ENCODE measurements at regions not wholly inside any gene's neighbourhood (a gene's known extent, or its start where the extent isn't known, plus 50 kb on each side); places are given as distances from the start of the nearest gene placed in this dataset.

DNA sequence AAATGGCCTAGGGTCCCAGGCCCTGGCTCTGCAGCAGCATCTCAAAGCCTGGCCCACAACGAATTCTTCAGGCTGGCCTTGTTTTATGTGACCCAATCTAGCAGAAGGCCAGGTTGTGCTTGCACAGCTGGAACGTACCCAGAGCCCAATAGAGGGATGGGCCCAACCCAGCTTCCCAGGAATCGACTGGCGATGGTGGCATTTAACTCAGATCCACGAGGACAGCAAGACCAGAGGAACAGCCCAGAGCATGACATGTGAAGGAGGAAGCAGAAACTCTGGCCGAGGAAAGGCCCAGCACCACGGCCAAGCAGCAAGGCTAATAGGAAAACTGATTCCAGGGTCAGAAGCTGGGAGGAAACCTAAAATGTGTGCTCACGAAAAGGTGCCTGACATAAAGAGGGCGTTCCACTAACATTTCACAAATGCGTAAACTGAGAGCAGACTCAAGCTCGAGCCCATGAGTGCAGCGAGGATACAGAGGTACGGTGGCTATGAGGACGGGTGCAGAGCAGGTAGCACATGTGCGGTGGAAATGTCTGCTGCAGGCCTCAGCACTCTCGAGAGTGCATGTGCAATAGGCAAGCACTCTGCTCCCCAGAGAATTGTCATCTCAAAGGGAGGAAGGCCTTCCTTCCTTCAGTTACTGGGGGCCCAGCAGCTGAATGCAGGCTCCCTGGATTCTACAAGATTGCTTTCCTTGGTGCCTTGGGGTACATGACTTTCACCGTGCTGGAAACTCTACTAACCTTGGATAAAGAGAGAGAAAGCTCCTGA lies 156.9 kb upstream of the GLI2 start:
- no peak overlapping the region for H2AFZ ChIP-seq (ENCODE audit: low read length)
- H3K9me3 ChIP-seq (ENCODE audit: low read depth, low read length) = no peaks in the 10 kb centered on the region
- TF ChIP-seq, protein P1, sequence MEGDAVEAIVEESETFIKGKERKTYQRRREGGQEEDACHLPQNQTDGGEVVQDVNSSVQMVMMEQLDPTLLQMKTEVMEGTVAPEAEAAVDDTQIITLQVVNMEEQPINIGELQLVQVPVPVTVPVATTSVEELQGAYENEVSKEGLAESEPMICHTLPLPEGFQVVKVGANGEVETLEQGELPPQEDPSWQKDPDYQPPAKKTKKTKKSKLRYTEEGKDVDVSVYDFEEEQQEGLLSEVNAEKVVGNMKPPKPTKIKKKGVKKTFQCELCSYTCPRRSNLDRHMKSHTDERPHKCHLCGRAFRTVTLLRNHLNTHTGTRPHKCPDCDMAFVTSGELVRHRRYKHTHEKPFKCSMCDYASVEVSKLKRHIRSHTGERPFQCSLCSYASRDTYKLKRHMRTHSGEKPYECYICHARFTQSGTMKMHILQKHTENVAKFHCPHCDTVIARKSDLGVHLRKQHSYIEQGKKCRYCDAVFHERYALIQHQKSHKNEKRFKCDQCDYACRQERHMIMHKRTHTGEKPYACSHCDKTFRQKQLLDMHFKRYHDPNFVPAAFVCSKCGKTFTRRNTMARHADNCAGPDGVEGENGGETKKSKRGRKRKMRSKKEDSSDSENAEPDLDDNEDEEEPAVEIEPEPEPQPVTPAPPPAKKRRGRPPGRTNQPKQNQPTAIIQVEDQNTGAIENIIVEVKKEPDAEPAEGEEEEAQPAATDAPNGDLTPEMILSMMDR (IDR thresholded peaks at IDR 0.05; ENCODE audit: extremely low read depth, low read depth, low read length) = no peak
- no peaks in the 10 kb centered on the region for H4K20me1 ChIP-seq (ENCODE audit: insufficient read depth, low read length)
- peak; percentile 66 for DNase-seq (ENCODE audit: insufficient read length, low spot score, missing footprints)
- no peaks in the 10 kb centered on the region for H3K36me3 ChIP-seq (ENCODE audit: insufficient read depth, low read length)
- no peak overlapping the region for H3K27ac ChIP-seq (ENCODE audit: low read depth, low read length)
- H3K4me1 ChIP-seq (ENCODE audit: insufficient read depth, low read length) = peaks cover 9% of the 10 kb centered on the region
- no peak overlapping the region for H3K4me3 ChIP-seq (ENCODE audit: insufficient read depth, low read length)
- H3K79me2 ChIP-seq (ENCODE audit: insufficient read depth, low read length) = no peaks in the 10 kb centered on the region
- H3K4me2 ChIP-seq (ENCODE audit: insufficient read depth, low read length) = no peak overlapping the region
- no peaks in the 10 kb centered on the region for H3K27me3 ChIP-seq (ENCODE audit: insufficient read depth, low read length)

- Histone ChIP-seq H3K36me3 (ENCODE audit: insufficient read depth, low read length) (no peaks in the 10 kb centered on the region), H3K27ac (ENCODE audit: low read depth, low read length) (no peak overlapping the region), H3K79me2 (ENCODE audit: insufficient read depth, low read length) (no peaks in the 10 kb centered on the region), H3K27me3 (ENCODE audit: insufficient read depth, low read length) (no peaks in the 10 kb centered on the region), H4K20me1 (ENCODE audit: insufficient read depth, low read length) (no peaks in the 10 kb centered on the region), H2AFZ (ENCODE audit: low read length) (no peak overlapping the region), H3K4me2 (ENCODE audit: insufficient read depth, low read length) (no peak overlapping the region), H3K4me3 (ENCODE audit: insufficient read depth, low read length) (no peak overlapping the region), H3K9me3 (ENCODE audit: low read depth, low read length) (no peaks in the 10 kb centered on the region), H3K4me1 (ENCODE audit: insufficient read depth, low read length) (peaks cover 9% of the 10 kb centered on the region)
- peak; percentile 49 for DNase-seq (ENCODE audit: insufficient read length, low spot score, missing footprints)
- TF ChIP-seq, protein P1 (IDR thresholded peaks at IDR 0.05; ENCODE audit: extremely low read depth, low read depth, low read length) = no peak
These were observed 155.6 kb upstream of the GLI2 start for GRCh38 chr2:120579916-120580685.

- H3K4me2 ChIP-seq (ENCODE audit: insufficient read depth, low read length) = no peak overlapping the region
- H3K27ac ChIP-seq (ENCODE audit: low read depth, low read length) = no peak overlapping the region
- no peaks in the 10 kb centered on the region for H3K79me2 ChIP-seq (ENCODE audit: insufficient read depth, low read length)
- no peak overlapping the region for H3K4me3 ChIP-seq (ENCODE audit: insufficient read depth, low read length)
- DNase-seq (ENCODE audit: insufficient read length, low spot score, missing footprints) = no peak
- peaks cover 9% of the 10 kb centered on the region for H3K4me1 ChIP-seq (ENCODE audit: insufficient read depth, low read length)
- H3K36me3 ChIP-seq (ENCODE audit: insufficient read depth, low read length) = no peaks in the 10 kb centered on the region
- H2AFZ ChIP-seq (ENCODE audit: low read length) = no peak overlapping the region
- TF ChIP-seq, protein P1 (IDR thresholded peaks at IDR 0.05; ENCODE audit: extremely low read depth, low read depth, low read length) = no peak
- no peaks in the 10 kb centered on the region for H3K27me3 ChIP-seq (ENCODE audit: insufficient read depth, low read length)
- no peaks in the 10 kb centered on the region for H4K20me1 ChIP-seq (ENCODE audit: insufficient read depth, low read length)
- no peaks in the 10 kb centered on the region for H3K9me3 ChIP-seq (ENCODE audit: low read depth, low read length)
These were observed 155.0 kb upstream of the GLI2 start for GRCh38 chr2:120580709-120581108.

- no peaks in the 10 kb centered on the region for H3K9me3 ChIP-seq (ENCODE audit: low read depth, low read length)
- H3K4me1 ChIP-seq (ENCODE audit: insufficient read depth, low read length) = no peaks in the 10 kb centered on the region
- H2AFZ ChIP-seq (ENCODE audit: low read length) = no peak overlapping the region
- H3K27me3 ChIP-seq (ENCODE audit: insufficient read depth, low read length) = no peaks in the 10 kb centered on the region
- TF ChIP-seq, protein P1 (IDR thresholded peaks at IDR 0.05; ENCODE audit: extremely low read depth, low read depth, low read length) = no peak
- H3K27ac ChIP-seq (ENCODE audit: low read depth, low read length) = no peak overlapping the region
- no peak overlapping the region for H3K4me2 ChIP-seq (ENCODE audit: insufficient read depth, low read length)
- DNase-seq (ENCODE audit: insufficient read length, low spot score, missing footprints) = peak; percentile 39
- H4K20me1 ChIP-seq (ENCODE audit: insufficient read depth, low read length) = no peaks in the 10 kb centered on the region
- H3K36me3 ChIP-seq (ENCODE audit: insufficient read depth, low read length) = no peaks in the 10 kb centered on the region
- no peak overlapping the region for H3K4me3 ChIP-seq (ENCODE audit: insufficient read depth, low read length)
- no peaks in the 10 kb centered on the region for H3K79me2 ChIP-seq (ENCODE audit: insufficient read depth, low read length)
These were observed 152.5 kb upstream of the GLI2 start for GRCh38 chr2:120583121-120583520.
